ENCODE measurements at regions not wholly inside any gene's neighbourhood (a gene's known extent, or its start where the extent isn't known, plus 50 kb on each side); places are given as distances from the start of the nearest gene placed in this dataset.

DNA sequence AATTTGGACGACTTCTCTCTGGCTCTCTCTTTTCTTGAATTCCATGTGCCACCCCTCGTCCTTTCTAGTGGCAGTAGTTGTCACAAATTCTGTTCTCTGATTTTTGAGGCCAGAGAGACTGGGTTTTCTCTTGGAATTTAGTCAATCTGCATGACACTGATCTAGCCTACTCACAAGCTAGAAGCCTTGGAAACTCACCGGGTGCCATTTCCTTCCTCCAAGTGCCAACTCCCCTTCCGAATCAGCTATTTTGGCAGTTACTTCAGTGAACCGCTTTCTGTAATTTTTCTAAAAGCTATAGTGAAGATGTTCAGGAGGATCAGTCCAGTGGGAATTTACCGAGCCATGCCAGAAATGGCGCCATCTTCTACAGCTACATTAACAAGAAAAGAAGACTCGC is 228.9 kb downstream of the PMP22 start:
- DNase-seq, result no peak
- Mint-ChIP-seq H3K27me3 (ENCODE audit: insufficient read depth) (peaks cover 10% of the 10 kb centered on the region), H3K36me3 (ENCODE audit: low read depth) (no peaks in the 10 kb centered on the region), H3K27ac (no peak overlapping the region), H3K4me1 (ENCODE audit: low read depth) (peaks cover 31% of the 10 kb centered on the region), H3K4me3 (no peak overlapping the region), H3K9me3 (no peaks in the 10 kb centered on the region)
- TF ChIP-seq, protein P1, sequence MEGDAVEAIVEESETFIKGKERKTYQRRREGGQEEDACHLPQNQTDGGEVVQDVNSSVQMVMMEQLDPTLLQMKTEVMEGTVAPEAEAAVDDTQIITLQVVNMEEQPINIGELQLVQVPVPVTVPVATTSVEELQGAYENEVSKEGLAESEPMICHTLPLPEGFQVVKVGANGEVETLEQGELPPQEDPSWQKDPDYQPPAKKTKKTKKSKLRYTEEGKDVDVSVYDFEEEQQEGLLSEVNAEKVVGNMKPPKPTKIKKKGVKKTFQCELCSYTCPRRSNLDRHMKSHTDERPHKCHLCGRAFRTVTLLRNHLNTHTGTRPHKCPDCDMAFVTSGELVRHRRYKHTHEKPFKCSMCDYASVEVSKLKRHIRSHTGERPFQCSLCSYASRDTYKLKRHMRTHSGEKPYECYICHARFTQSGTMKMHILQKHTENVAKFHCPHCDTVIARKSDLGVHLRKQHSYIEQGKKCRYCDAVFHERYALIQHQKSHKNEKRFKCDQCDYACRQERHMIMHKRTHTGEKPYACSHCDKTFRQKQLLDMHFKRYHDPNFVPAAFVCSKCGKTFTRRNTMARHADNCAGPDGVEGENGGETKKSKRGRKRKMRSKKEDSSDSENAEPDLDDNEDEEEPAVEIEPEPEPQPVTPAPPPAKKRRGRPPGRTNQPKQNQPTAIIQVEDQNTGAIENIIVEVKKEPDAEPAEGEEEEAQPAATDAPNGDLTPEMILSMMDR (IDR thresholded peaks at IDR 0.05), result no peak

DNA sequence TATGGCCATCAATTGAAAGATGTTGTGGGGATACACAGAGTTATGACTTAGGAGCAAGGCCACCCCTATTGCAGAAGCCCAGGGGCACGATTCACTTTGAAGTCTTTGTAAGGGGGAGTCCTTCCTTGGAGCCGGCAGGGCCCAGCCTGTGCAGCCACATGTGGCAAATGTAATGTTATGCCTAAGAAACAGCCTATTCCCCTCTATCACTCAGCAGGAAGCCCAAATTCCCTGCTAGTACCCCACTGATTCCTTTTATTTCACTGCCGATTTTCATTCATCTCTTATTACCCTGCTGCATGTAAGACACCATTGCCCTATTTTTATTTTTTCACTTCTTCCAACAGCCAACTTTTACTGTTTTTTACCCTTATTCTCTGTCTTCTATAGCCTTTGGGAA is 233.2 kb downstream of the PMP22 start:
- H3K27me3 Mint-ChIP-seq (ENCODE audit: insufficient read depth), result peaks cover 10% of the 10 kb centered on the region

DNA sequence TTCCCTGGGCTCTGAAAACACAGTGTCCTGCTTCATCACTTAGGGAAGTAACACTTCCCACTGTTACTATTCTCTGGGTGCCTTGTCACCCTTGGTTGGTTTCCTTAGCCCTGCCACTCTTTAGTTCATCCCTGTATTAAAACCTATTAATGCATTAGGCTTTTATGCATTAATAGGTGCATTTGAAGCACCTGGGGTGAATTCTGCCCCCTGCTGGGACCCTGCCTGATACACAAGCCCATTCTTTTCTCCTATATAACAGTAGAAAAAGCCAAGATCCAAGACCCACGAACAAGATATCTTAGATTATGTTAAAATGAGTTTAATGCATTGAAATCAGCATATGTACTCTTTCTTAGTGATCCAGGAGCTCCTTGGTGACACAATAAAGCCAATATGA is 235.7 kb downstream of the PMP22 start:
- H3K4me3 Mint-ChIP-seq, result no peak overlapping the region
- H3K27me3 Mint-ChIP-seq (ENCODE audit: insufficient read depth), result peaks cover 12% of the 10 kb centered on the region
- no peak for DNase-seq
- no peaks in the 10 kb centered on the region for H3K9me3 Mint-ChIP-seq
- H3K36me3 Mint-ChIP-seq (ENCODE audit: low read depth), result no peaks in the 10 kb centered on the region
- TF ChIP-seq, protein P1 (IDR thresholded peaks at IDR 0.05), result no peak; the same call in 1 of the 2 replicates
- no peaks in the 10 kb centered on the region for H3K4me1 Mint-ChIP-seq (ENCODE audit: low read depth)
- H3K27ac Mint-ChIP-seq, result no peak overlapping the region

More for the DNA sequence above, 233.2 kb downstream of the PMP22 start:
- no peak overlapping the region for H3K27ac Mint-ChIP-seq
- H3K4me3 Mint-ChIP-seq, result no peak overlapping the region
- no peaks in the 10 kb centered on the region for H3K9me3 Mint-ChIP-seq
- peaks cover 3% of the 10 kb centered on the region for H3K4me1 Mint-ChIP-seq (ENCODE audit: low read depth)
- TF ChIP-seq, protein P1 (IDR thresholded peaks at IDR 0.05), result no peak
- no peaks in the 10 kb centered on the region for H3K36me3 Mint-ChIP-seq (ENCODE audit: low read depth)
- DNase-seq, result no peak

DNA sequence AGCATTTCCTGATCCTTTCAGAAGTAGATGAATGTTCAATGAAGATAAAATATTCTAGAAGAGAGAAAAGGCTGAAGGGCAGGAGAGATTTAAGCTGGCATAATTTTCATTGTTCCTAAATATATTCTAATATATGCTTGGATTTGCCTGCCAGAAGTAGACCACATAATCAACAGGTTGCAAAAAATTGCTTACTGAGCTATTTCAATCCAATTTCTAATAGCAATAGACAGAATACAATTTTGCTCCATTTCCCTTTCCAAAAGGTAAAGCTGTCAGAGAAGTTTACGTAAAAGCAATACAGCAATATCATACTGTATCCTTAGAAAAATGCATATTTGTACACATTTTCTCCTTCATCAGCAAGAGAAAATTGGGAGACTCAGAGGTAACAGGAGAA is 237.3 kb downstream of the PMP22 start:
- Mint-ChIP-seq H3K4me1 (ENCODE audit: low read depth) (no peaks in the 10 kb centered on the region), H3K9me3 (no peaks in the 10 kb centered on the region), H3K36me3 (ENCODE audit: low read depth) (no peaks in the 10 kb centered on the region), H3K4me3 (no peak overlapping the region), H3K27ac (no peak overlapping the region), H3K27me3 (ENCODE audit: insufficient read depth) (peaks cover 12% of the 10 kb centered on the region)
- no peak for DNase-seq
- TF ChIP-seq, protein P1 (IDR thresholded peaks at IDR 0.05), result no peak

DNA sequence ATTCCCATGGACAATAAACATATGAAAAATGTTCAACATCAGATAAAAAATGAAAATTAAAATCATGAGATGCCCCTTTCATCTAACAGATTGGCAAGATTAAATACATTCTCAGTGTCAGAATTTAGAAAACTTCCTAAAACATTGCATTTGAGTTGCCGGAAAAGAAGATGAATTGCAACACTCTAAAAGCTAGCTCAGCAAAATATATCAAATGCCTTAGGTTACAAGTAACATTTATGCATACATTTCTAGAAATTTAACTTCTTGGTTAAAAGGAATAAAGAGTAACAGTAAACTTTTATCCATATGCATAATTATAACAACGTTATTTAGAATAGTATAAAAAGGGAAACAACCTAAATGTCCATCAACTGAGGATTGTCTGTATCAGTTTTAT is 239.0 kb downstream of the PMP22 start:
- H3K27ac Mint-ChIP-seq, result no peak overlapping the region
- H3K27me3 Mint-ChIP-seq (ENCODE audit: insufficient read depth), result peaks cover 7% of the 10 kb centered on the region
- H3K4me3 Mint-ChIP-seq, result no peak overlapping the region
- no peak for DNase-seq
- H3K9me3 Mint-ChIP-seq, result no peaks in the 10 kb centered on the region
- H3K4me1 Mint-ChIP-seq (ENCODE audit: low read depth), result no peaks in the 10 kb centered on the region
- no peaks in the 10 kb centered on the region for H3K36me3 Mint-ChIP-seq (ENCODE audit: low read depth)
- TF ChIP-seq, protein P1 (IDR thresholded peaks at IDR 0.05), result no peak
